ENCODE measurements at regions not wholly inside any gene's neighbourhood (a gene's known extent, or its start where the extent isn't known, plus 50 kb on each side); places are given as distances from the start of the nearest gene placed in this dataset.

- TF ChIP-seq, protein P1, sequence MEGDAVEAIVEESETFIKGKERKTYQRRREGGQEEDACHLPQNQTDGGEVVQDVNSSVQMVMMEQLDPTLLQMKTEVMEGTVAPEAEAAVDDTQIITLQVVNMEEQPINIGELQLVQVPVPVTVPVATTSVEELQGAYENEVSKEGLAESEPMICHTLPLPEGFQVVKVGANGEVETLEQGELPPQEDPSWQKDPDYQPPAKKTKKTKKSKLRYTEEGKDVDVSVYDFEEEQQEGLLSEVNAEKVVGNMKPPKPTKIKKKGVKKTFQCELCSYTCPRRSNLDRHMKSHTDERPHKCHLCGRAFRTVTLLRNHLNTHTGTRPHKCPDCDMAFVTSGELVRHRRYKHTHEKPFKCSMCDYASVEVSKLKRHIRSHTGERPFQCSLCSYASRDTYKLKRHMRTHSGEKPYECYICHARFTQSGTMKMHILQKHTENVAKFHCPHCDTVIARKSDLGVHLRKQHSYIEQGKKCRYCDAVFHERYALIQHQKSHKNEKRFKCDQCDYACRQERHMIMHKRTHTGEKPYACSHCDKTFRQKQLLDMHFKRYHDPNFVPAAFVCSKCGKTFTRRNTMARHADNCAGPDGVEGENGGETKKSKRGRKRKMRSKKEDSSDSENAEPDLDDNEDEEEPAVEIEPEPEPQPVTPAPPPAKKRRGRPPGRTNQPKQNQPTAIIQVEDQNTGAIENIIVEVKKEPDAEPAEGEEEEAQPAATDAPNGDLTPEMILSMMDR (IDR thresholded peaks at IDR 0.05; ENCODE audit: low read depth, low read length, poor library complexity, severe bottlenecking) = no peak
- TF ChIP-seq EZH2phosphoT487 (IDR thresholded peaks at IDR 0.05; ENCODE audit: borderline replicate concordance, low read length) = no peak
These were observed 303.9 kb downstream of the NOVA1 start for GRCh38 chr14:26293909-26294308.

Measured in DOHH2 (cell line).